Epithelial cell of proximal tubule (primary cell): ENCODE measurements at regions not wholly inside any gene's neighbourhood (a gene's known extent, or its start where the extent isn't known, plus 50 kb on each side); places are given as distances from the start of the nearest gene placed in this dataset.

Experiments used
- DNase-seq: peaks from one replicate; pipeline ENCODE4 v3.0.0-alpha.2; 2011; ENCODE audit warnings: low read depth
- H3K4me3 ChIP-seq: 2 replicates; pipeline ENCODE4 v1.5.1; 2011; ENCODE audit warnings: low read depth, mild to moderate bottlenecking, low read length
- TF ChIP-seq, protein P1 (sequence below): conservative IDR thresholded peaks from 2 replicates; pipeline ENCODE4 v1.5.1; 2012; ENCODE audit warnings: low read depth, mild to moderate bottlenecking, low read length

DNA sequence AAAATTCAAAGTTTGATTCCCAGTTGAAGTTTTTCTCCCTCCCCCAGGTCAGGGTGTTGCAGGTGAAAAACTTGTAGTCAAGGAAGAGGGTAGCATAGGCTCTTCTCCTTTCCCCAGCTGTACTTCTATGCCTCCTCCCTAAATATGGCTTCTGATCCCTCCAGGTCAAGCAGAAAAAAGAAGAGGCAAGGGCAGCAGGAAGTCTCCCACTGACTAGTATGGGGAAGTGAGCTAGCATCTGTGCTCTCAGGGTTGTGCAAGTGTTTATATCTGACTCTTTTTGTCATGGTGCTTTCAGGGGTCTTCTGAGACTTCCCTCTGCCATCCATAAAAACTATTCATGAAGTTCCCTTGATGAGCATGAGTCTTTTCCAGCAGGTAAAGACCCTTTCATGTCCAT is 76.0 kb downstream of the ATPSCKMT start:
- no peak overlapping the region for H3K4me3 ChIP-seq
- no peak for DNase-seq
- TF ChIP-seq, protein P1, sequence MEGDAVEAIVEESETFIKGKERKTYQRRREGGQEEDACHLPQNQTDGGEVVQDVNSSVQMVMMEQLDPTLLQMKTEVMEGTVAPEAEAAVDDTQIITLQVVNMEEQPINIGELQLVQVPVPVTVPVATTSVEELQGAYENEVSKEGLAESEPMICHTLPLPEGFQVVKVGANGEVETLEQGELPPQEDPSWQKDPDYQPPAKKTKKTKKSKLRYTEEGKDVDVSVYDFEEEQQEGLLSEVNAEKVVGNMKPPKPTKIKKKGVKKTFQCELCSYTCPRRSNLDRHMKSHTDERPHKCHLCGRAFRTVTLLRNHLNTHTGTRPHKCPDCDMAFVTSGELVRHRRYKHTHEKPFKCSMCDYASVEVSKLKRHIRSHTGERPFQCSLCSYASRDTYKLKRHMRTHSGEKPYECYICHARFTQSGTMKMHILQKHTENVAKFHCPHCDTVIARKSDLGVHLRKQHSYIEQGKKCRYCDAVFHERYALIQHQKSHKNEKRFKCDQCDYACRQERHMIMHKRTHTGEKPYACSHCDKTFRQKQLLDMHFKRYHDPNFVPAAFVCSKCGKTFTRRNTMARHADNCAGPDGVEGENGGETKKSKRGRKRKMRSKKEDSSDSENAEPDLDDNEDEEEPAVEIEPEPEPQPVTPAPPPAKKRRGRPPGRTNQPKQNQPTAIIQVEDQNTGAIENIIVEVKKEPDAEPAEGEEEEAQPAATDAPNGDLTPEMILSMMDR: no peak

DNA sequence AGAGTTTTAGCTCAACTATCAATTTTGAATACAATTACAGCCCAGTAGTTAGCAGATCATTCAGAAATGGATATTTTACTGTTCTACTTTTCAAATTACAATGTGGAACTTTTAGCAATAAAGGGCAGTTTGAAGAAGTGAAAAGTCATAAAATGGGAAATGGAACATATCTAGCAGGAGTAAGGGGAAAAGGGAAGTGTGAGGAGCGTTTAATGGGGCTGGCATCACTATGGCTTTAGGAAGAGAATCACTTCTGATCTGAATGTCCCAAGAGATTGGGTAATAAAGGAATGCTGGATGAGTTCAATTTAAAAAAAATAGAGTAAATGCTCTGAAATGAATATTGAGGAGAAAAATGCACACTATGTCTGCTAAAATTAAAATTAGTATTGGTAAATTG is 77.4 kb downstream of the ATPSCKMT start:
- TF ChIP-seq, protein P1: no peak
- H3K4me3 ChIP-seq: no peak overlapping the region
- DNase-seq: no peak

- TF ChIP-seq, protein P1: no peak
- no peak overlapping the region for H3K4me3 ChIP-seq
These were observed 80.3 kb downstream of the ATPSCKMT start for GRCh38 chr5:10169359-10169758.

GRCh38 chr5:10168254-10168653 is 81.4 kb downstream of the ATPSCKMT start:
- TF ChIP-seq, protein P1: no peak
- no peak overlapping the region for H3K4me3 ChIP-seq
- DNase-seq: no peak

More at GRCh38 chr5:10169359-10169758, 80.3 kb downstream of the ATPSCKMT start:
- no peak for DNase-seq

DNA sequence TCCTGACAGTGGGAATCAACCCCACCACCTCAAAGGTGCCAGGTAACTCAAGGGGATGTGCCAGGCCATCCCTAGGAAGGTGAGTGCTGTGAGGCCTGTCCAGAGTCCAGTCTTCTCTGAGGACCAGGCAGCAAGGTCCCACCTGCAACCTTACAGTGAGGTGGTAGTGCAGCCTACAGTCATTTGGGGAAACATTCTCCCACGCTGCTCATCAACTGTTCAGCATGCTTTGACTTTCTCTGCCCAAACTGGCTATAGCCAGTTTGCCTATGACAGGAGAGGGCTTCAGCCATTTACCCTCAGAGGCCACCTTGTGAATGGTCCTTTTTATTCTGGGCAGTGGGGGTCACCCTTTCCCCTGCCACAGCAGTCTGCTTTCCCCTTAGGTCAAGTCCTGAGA is 81.9 kb downstream of the ATPSCKMT start:
- no peak for DNase-seq
- no peak overlapping the region for H3K4me3 ChIP-seq
- TF ChIP-seq, protein P1: no peak

- DNase-seq: no peak
- TF ChIP-seq, protein P1: no peak
These were observed 83.3 kb downstream of the ATPSCKMT start for GRCh38 chr5:10166392-10166791.

DNA sequence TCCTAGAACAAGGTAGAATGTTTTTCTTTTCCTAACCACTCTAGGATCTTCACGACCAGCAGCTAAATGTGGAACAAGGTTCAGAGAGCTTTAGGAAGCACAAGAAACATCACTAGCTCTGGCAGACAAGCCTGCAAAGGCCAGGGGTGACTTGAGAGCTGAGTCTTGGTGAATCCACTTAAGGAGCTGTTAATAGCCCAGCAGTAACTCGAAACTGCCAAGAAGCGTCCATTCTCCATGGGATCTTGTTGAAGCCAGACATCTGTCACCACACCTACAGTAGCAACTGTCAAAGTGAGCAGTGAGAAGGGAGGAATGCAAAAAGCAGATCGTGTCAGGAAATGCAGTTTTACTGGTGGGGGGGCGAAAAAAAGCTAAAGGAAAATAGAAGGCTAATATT is 87.2 kb downstream of the ATPSCKMT start:
- no peak for DNase-seq
- TF ChIP-seq, protein P1: no peak
- H3K4me3 ChIP-seq: no peak overlapping the region

More at GRCh38 chr5:10166392-10166791, 83.3 kb downstream of the ATPSCKMT start:
- no peak overlapping the region for H3K4me3 ChIP-seq
